ENCODE measurements at regions not wholly inside any gene's neighbourhood (a gene's known extent, or its start where the extent isn't known, plus 50 kb on each side); places are given as distances from the start of the nearest gene placed in this dataset.

GRCh38 chr6:114592506-114592905 lies 249.7 kb upstream of the HS3ST5 start:
- no peak overlapping the region for H3K4me2 ChIP-seq (ENCODE audit: control insufficient read depth, insufficient read depth)
- H3K27me3 ChIP-seq (replicated peaks in 1 of 2; ENCODE audit: control insufficient read depth in 2 of 2, insufficient read depth in 2 of 2, low read length in 1 of 2), result no peaks in the 10 kb centered on the region
- in situ Hi-C loops (cut with MboI), result no loop called here
- no peaks in the 10 kb centered on the region for H3K36me3 ChIP-seq (ENCODE audit: control insufficient read depth in 2 of 2, insufficient read depth in 2 of 2, low read length in 1 of 2)
- no peak overlapping the region for H3K9ac ChIP-seq (ENCODE audit: control insufficient read depth, insufficient read depth, low read length)
- H3K9me3 ChIP-seq (replicated peaks; ENCODE audit: control insufficient read depth, insufficient read depth, low read length), result no peaks in the 10 kb centered on the region
- no peaks in the 10 kb centered on the region for H4K20me1 ChIP-seq (ENCODE audit: control insufficient read depth, insufficient read depth)
- no peak overlapping the region for H3K4me3 ChIP-seq
- SMC1A ChIA-PET (ENCODE audit: uncharacterized antibody, unreplicated experiment), result no interaction called here
- DNase-seq (ENCODE audit: low read depth, low spot score) (no peak), FAIRE-seq (no peak), ATAC-seq (no peak)
- no peaks in the 10 kb centered on the region for H3K79me2 ChIP-seq (ENCODE audit: control insufficient read depth, insufficient read depth, low read length)
- no peaks in the 10 kb centered on the region for H3K4me1 ChIP-seq (ENCODE audit: control insufficient read depth, insufficient read depth, low read length)
- POLR2A ChIA-PET, result no interaction called here
- intact Hi-C loops (cut with micrococcal nuclease; ENCODE audit: unreplicated experiment), result no loop called here
- 17% methylated on average over 4 of the region's 4 CpGs for WGBS (ENCODE audit: insufficient coverage, insufficient replicate concordance, low lambda C conversion rate, missing lambda C conversion rate)
- no peak overlapping the region for H3K27ac ChIP-seq (ENCODE audit: control insufficient read depth, insufficient read depth)
- RAD21 ChIA-PET (ENCODE audit: unreplicated experiment), result no interaction called here
- CTCF ChIA-PET, result no interaction called here
- no TSS peak for BruUV-seq (replicated peaks)
- H2AFZ ChIP-seq (ENCODE audit: control insufficient read depth, low read depth, low read length), result no peak overlapping the region
- TF ChIP-seq STAT3 (IDR thresholded peaks at IDR 0.05; ENCODE audit: low read depth, low read length), result no peak
- TF ChIP-seq CBFB (IDR thresholded peaks at IDR 0.05; ENCODE audit: low read depth), result no peak
- TF ChIP-seq ZNF592 (IDR thresholded peaks at IDR 0.05), result no peak
- no peak for TF ChIP-seq YY1 (IDR thresholded peaks at IDR 0.05; ENCODE audit: low read depth, low read length)
- no peak for TF ChIP-seq WRNIP1 (IDR thresholded peaks at IDR 0.05; ENCODE audit: borderline replicate concordance, low read depth, low read length)
- TF ChIP-seq IRF5 (IDR thresholded peaks at IDR 0.05; ENCODE audit: borderline replicate concordance), result no peak
- TF ChIP-seq ZNF24 (IDR thresholded peaks at IDR 0.05), result no peak
- TF ChIP-seq BCL3 (IDR thresholded peaks at IDR 0.05; ENCODE audit: borderline replicate concordance, insufficient read depth, low read depth, low read length, poor library complexity, severe bottlenecking), result no peak
- no peak for TF ChIP-seq CUX1 (IDR thresholded peaks at IDR 0.05; ENCODE audit: insufficient replicate concordance, low read depth, low read length)
- no peak for TF ChIP-seq NRF1 (conservative IDR thresholded peaks at IDR 0.05; ENCODE audit: low read depth, low read length)
- no peak for TF ChIP-seq FOXM1 (IDR thresholded peaks at IDR 0.05; ENCODE audit: low read depth, low read length)
- TF ChIP-seq MAX (IDR thresholded peaks at IDR 0.05; ENCODE audit: low read depth, low read length), result no peak
- no peak for TF ChIP-seq CHD1 (IDR thresholded peaks at IDR 0.05; ENCODE audit: low read depth, low read length)
